ENCODE measurements at regions not wholly inside any gene's neighbourhood (a gene's known extent, or its start where the extent isn't known, plus 50 kb on each side); places are given as distances from the start of the nearest gene placed in this dataset.

GRCh38 chr6:104506429-104506828 lies 353.3 kb downstream of the HACE1 start:
- no peak for TF ChIP-seq PURB (CRISPR knock-in tag; IDR thresholded peaks at IDR 0.05; ENCODE audit: low read depth)
- no peak for TF ChIP-seq CAMTA2 (CRISPR knock-in tag; conservative IDR thresholded peaks at IDR 0.05)
- TF ChIP-seq SMAD2 (IDR thresholded peaks at IDR 0.05; ENCODE audit: low read depth, low read length), result no peak
- no peak for TF ChIP-seq FOSL1 (tag; conservative IDR thresholded peaks at IDR 0.05)
- TF ChIP-seq POLR2G (IDR thresholded peaks at IDR 0.05; ENCODE audit: low read depth, low read length), result no peak
- TF ChIP-seq CGGBP1 (CRISPR knock-in tag; IDR thresholded peaks at IDR 0.05), result no peak
- Histone ChIP-seq H3K36me3 (ENCODE audit: control insufficient read depth, insufficient read depth, low read length) (no peaks in the 10 kb centered on the region), H3K4me3 (no peak overlapping the region), H2AFZ (ENCODE audit: low read depth, low read length) (no peak overlapping the region), H3K79me2 (ENCODE audit: control insufficient read depth, insufficient read depth, low read length) (no peaks in the 10 kb centered on the region), H3K27me3 (ENCODE audit: control insufficient read depth in 2 of 2, insufficient read depth in 2 of 2, low read length in 2 of 2) (no peaks in the 10 kb centered on the region), H3K9me1 (ENCODE audit: control insufficient read depth, insufficient read depth, low read length) (no peaks in the 10 kb centered on the region), H3K4me2 (ENCODE audit: insufficient read depth, low read length) (no peak overlapping the region), H4K20me1 (replicated peaks; ENCODE audit: control insufficient read depth, insufficient read depth, low read length) (no peaks in the 10 kb centered on the region), H3K27ac (ENCODE audit: extremely low read depth, low read depth, low read length) (no peak overlapping the region), H3K4me1 (replicated peaks in 1 of 2; ENCODE audit: control insufficient read depth in 2 of 2, insufficient read depth in 2 of 2, low read length in 2 of 2) (no peaks in the 10 kb centered on the region), H3K9ac (ENCODE audit: insufficient read depth in 1 of 2, low read depth in 2 of 2, low read length in 2 of 2) (no peak overlapping the region), H3K9me3 (replicated peaks; ENCODE audit: control insufficient read depth, insufficient read depth, low read depth, low read length) (no peaks in the 10 kb centered on the region)
- no peak for ATAC-seq
- intact Hi-C loops (cut with micrococcal nuclease) (no loop called here), in situ Hi-C loops (cut with MboI) (no loop called here)
- FAIRE-seq, result no peak
- WGBS (ENCODE audit: insufficient coverage, low coverage, missing lambda C conversion rate), result 0% methylated on average over 1 of the region's 1 CpG
- POLR2A ChIA-PET, result no interaction called here
- DNase-seq (ENCODE audit: extremely low read depth in 1 of 4, low spot score in 3 of 4), result no peak
- CTCF ChIA-PET (ENCODE audit: low intra/inter-chr PET ratio), result no interaction called here
- no TSS peak for BruUV-seq (replicated peaks)

GRCh38 chr6:104505838-104506237 lies 353.9 kb downstream of the HACE1 start:
- H3K27me3 ChIP-seq (ENCODE audit: control insufficient read depth in 2 of 2, insufficient read depth in 2 of 2, low read length in 2 of 2), result no peaks in the 10 kb centered on the region
- no peak for TF ChIP-seq RHOXF2B (CRISPR knock-in tag; conservative IDR thresholded peaks at IDR 0.05)
- H3K4me1 ChIP-seq (replicated peaks in 1 of 2; ENCODE audit: control insufficient read depth in 2 of 2, insufficient read depth in 2 of 2, low read length in 2 of 2), result no peaks in the 10 kb centered on the region
- H3K4me2 ChIP-seq (ENCODE audit: insufficient read depth, low read length), result no peak overlapping the region
- intact Hi-C loops (cut with micrococcal nuclease) (no loop called here), in situ Hi-C loops (cut with MboI) (no loop called here)
- POLR2A ChIA-PET, result no interaction called here
- no peak for DNase-seq (ENCODE audit: extremely low read depth in 1 of 4, low spot score in 3 of 4)
- FAIRE-seq, result no peak
- no peaks in the 10 kb centered on the region for H3K79me2 ChIP-seq (ENCODE audit: control insufficient read depth, insufficient read depth, low read length)
- H2AFZ ChIP-seq (ENCODE audit: low read depth, low read length), result no peak overlapping the region
- CTCF ChIA-PET (ENCODE audit: low intra/inter-chr PET ratio), result no interaction called here
- BruUV-seq (replicated peaks), result no TSS peak
- no peaks in the 10 kb centered on the region for H3K9me1 ChIP-seq (ENCODE audit: control insufficient read depth, insufficient read depth, low read length)
- H3K9ac ChIP-seq (ENCODE audit: insufficient read depth in 1 of 2, low read depth in 2 of 2, low read length in 2 of 2), result no peak overlapping the region
- H3K27ac ChIP-seq (ENCODE audit: extremely low read depth, low read depth, low read length), result no peak overlapping the region
- WGBS (ENCODE audit: insufficient coverage, low coverage, missing lambda C conversion rate), result 0% methylated on average over 2 of the region's 2 CpGs
- H3K9me3 ChIP-seq (replicated peaks; ENCODE audit: control insufficient read depth, insufficient read depth, low read depth, low read length), result no peaks in the 10 kb centered on the region
- H4K20me1 ChIP-seq (replicated peaks; ENCODE audit: control insufficient read depth, insufficient read depth, low read length), result no peaks in the 10 kb centered on the region
- H3K4me3 ChIP-seq, result no peak overlapping the region
- H3K36me3 ChIP-seq (ENCODE audit: control insufficient read depth, insufficient read depth, low read length), result no peaks in the 10 kb centered on the region
- no peak for ATAC-seq
